HTR-8/SVneo (cell line): ENCODE measurements at regions not wholly inside any gene's neighbourhood (a gene's known extent, or its start where the extent isn't known, plus 50 kb on each side); places are given as distances from the start of the nearest gene placed in this dataset.

ENCODE experiments used
- DNase-seq: peaks from one replicate; pipeline ENCODE4 v3.0.0; 2011; ENCODE audit warnings: low spot score, mixed read lengths; ENCODE audit not compliant: insufficient read length
- FAIRE-seq: peaks from 2 replicates; lab custom pipeline; 2011; peaks lifted over from hg19 to GRCh38; lab: Jason Lieb, UNC

GRCh38 chr3:194215392-194215791 lies 79.4 kb downstream of the HES1 start:
- DNase-seq (no peak), FAIRE-seq (no peak)

GRCh38 chr3:194218646-194219453 lies 82.9 kb downstream of the HES1 start:
- DNase-seq, result no peak
- no peak for FAIRE-seq

GRCh38 chr3:194219826-194220410 lies 84.0 kb downstream of the HES1 start:
- no peak for FAIRE-seq
- no peak for DNase-seq

GRCh38 chr3:194220901-194221326 lies 85.0 kb downstream of the HES1 start:
- FAIRE-seq (no peak), DNase-seq (no peak)

- DNase-seq (no peak), FAIRE-seq (no peak)
These were observed 85.4 kb downstream of the HES1 start for GRCh38 chr3:194221336-194221735.

- DNase-seq, result no peak
- no peak for FAIRE-seq
These were observed 88.0 kb downstream of the HES1 start for GRCh38 chr3:194223951-194224350.

GRCh38 chr3:194224471-194225417 lies 88.8 kb downstream of the HES1 start:
- no peak for FAIRE-seq

DNA sequence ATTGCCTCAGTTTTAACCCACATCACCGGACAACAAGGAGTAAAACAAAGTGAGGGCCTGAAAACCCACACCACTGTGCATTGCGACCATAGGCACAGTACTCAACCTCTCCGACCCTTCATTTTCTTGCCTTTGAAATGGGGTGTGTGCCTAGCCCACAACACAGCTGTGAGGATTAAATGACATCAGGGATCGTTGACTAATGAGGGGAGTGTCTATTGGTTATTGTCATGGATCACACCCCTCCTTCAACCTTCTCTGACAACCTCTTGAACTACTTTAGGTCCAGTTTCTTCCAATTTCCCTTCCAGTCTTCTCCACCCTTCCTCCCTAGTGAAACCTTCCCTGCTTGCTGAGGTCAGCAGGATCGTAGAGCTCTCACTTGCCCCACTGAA lies 89.5 kb downstream of the HES1 start:
- no peak for FAIRE-seq
- DNase-seq, result no peak

More at GRCh38 chr3:194224471-194225417, 88.8 kb downstream of the HES1 start:
- DNase-seq, result no peak

DNA sequence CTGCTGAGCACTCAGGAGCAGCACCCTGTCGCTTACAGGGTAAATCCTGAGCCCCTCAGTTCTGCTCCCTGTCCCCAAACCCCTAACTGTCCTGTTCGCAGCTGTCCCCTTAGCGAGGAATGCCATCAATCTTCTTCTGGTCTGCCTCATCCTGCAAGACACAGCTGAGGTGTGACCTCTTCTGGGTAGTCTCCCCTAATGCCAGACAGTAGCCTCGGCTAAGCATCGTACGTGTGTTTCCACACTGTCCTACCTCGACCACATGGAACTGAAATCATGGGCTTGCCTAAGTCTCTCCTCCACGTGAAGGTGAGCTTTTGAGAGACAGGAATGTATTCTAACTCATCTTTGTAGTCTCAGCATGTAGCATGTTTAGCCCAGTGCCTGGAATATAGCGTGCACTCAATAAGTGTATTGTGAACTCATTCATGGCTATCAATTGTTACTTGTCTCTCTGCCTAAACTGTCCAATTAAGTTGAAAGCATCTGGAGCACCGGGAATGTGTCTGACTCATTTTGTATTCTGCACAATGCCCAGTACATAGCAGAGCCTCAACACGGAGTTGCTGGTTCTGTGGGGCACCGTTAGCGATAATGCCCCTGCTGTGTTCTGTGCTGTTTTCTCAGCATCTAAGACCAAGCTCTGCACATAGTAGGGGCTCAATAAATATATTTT lies 90.2 kb downstream of the HES1 start:
- no peak for FAIRE-seq
- DNase-seq, result no peak

- DNase-seq, result no peak
- no peak for FAIRE-seq
These were observed 96.2 kb downstream of the HES1 start for GRCh38 chr3:194231929-194232832.

GRCh38 chr3:194233150-194233549 lies 97.2 kb downstream of the HES1 start:
- DNase-seq (no peak), FAIRE-seq (no peak)

- no peak for FAIRE-seq
- no peak for DNase-seq
These were observed 99.2 kb downstream of the HES1 start for GRCh38 chr3:194235160-194235559.

GRCh38 chr3:194237110-194237509 lies 101.2 kb downstream of the HES1 start:
- DNase-seq, result no peak
- FAIRE-seq, result no peak

GRCh38 chr3:194240766-194241165 lies 104.8 kb downstream of the HES1 start:
- no peak for DNase-seq
- no peak for FAIRE-seq

DNA sequence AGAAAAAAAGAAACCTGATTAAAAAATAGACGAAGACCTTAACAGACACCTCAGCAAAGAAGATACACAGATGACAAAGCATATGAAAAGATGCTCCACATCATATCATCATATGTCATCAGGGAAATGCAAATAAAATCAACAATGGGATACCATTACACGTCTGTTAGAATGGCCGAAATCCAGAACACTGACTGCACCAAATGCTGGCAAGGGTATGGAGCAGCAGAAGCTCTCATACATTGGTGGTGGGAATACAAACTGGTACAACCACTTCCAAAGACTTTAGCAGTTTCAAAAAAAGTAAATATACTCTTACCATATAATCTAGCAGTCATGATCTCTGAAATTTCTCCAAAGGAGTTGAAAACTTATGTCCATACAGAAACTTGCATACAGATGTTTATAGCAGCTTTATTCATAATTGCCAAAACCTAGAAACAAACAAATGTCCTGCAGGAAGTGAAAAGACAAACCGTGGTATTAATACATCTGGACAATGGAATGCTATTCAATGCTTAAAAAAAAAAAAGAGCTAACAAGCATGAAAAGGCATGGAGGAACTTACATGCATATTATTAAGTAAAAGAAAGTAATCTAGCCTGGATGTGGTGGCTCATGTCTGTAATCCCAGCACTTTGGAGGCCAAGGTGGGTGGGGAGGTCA lies 107.4 kb downstream of the HES1 start:
- FAIRE-seq (no peak), DNase-seq (no peak)

DNA sequence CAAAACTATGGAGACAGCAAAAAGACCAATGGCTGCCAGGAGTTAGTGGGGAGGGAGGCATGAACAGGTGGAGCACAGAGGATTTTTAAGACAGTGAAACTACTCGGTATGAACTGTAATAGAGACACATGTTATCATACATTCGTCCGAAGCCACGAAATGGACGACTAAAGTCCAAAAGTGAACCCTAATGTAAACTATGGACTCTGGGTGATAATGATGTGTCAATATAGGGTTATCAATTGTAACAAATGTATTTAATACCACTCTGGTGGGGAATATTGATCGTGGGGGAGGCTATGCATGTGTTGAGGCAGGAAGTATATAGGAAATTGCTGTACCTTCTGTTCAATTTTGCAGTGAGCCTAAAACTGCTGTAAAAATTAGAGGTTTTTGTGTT lies 107.0 kb downstream of the CPN2 start:
- DNase-seq, result no peak
- FAIRE-seq, result no peak

DNA sequence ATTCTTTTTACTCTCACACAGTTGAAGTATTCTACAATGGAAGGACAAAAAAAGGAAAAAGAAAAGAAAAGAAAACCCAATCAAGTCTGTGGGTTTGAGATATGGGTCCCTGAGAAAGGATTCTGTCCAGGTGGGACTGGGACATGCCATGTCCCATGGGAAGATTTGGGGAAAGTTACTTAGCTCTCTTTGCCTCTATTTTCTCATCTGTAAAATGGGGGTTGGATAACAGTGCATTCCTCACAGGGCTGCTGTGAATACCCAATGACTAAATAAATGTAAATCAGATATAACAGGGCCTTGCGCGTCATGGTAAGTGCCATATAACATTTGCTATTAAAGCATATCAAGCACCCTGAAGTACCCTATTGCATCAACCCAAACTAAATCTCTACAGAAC lies 105.7 kb downstream of the CPN2 start:
- FAIRE-seq (no peak), DNase-seq (no peak)

- DNase-seq, result no peak
- no peak for FAIRE-seq
These were observed 105.1 kb downstream of the CPN2 start for GRCh38 chr3:194245975-194246561.
